Right lung (tissue), 2 donors: ENCODE measurements at regions not wholly inside any gene's neighbourhood (a gene's known extent, or its start where the extent isn't known, plus 50 kb on each side); places are given as distances from the start of the nearest gene placed in this dataset.
"Not testable (repeated sequence)": the region's sequence is repeated elsewhere in the genome, so short reads cannot be mapped to it uniquely, and the experiment has no call there.

ENCODE experiments used
- DNase-seq, 2 donors: peaks; one replicate each; pipeline ENCODE4 v3.0.0-alpha.2; 2013

DNA sequence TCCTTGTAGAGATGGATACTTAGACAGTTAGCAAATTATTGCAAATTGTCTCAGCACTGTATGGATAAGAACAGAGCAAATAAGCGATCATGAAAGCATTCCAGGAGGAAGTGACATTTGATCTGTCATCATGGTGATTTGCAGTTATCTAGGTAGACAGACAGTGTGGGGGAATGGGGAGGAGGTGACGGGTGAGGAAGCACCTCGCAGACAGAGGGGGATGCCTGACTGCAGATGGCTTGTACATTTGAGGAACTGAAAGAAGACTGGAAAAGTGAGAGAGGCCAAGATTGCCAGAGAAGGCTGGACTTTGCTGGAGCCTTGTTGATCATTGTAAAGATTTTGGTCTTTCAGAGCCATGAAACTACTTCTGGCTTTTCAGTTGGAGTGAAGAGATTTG lies 318.2 kb upstream of the CELF2 start:
- no peak for DNase-seq

DNA sequence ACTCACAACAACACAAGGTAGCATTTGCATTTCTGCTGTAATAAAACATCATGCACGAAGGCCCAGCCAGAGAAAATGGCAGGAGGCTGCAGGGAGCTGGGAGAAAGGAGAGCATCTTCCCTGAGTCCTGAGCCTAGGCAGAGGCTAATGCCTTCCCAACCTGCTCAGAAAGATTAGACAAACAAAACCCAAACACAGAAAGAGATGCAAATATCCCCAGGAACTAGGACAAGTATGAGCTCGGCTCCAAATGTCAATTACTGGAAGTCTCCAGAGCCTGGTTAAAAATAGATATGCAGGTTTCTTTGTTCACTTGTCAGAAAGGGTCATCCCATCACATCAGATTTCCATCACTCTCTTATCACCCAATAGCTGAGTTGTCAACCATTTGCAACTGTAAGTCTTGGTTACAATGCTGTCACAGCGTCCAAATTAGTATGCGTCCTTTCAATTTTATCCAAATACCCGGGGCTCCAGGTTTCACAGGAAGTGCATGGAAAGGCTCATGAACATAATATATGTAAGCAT lies 316.5 kb upstream of the CELF2 start:
- no peak for DNase-seq

DNA sequence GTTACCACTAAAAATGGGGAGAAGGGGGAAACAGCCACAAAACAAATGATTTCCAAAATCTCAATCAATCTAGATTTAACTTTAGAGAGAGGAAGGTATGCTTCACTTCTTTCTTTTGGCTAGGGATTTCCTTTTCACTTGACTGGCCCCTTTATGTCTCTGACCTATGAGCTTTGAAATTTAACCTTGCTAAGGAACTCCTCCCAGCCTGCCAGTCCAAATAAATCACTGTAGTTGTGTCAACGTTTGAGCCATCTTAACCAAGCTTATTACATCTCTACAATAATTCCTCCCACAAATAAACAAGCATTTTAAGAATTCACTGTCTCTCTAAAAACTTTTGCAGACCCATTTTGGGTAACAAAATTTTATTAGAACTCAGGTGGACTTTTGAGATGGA lies 315.5 kb upstream of the CELF2 start:
- no peak for DNase-seq

DNA sequence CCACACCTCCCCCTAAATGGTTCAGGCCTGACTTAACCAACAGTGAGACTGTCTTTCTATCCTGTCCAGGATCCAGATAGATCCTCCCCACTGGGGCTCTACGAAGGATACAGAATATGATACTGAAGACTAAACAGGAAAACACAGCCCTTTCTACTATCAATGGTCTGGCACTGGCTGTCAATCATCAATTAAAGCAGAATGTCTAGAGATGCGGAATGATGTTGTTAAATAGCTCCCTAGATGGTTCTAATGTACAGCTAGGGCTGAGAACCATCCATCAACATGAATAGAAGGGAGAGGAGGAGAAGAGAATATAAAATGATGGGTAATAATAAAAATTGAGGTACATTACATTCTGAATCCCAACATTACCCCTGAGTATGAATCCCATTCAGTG lies 314.3 kb upstream of the CELF2 start:
- DNase-seq: no peak

DNA sequence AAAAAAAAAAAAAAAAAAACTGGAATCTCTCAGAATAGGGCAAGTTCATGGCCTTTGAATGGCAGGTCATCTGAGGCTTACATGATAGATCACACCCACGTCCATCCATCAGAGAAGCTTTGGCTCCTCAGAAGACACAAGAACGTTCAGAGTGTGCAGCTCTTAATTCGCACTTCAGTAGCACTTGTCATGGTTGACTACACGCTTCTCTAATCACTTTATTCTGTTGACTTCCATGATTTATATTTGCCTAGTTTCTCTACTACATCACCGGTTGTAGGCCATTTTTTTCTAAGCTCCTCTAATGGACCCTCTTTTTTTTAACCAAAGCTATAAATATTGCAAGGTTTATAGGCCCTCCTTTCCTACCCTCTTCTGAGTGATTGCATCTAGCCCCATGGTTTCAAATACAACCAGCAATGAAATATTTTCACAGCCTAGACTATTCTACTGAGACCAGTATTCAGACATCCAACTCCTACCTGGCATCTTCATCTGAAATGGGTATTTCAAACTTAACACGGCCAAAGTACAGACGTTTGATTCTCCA lies 305.4 kb upstream of the CELF2 start:
- DNase-seq: no peak

DNA sequence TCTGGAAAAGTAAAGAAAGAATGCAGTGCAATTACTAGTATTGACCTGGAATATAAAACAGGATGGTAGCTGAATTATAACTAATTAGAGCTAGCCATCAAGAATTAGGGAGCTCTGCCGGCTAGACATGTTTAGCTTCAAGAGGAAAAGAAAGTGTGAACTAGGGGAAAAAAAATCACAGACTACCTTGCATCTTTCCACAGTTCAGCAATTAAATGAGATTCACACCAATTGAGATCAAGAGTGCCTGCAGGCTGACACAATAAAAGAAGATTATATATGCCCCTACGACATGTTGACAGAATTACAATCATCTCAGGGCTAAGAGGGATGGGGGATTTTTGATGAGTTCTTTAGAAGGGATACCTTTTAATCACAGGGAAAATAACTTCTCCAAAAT lies 303.3 kb upstream of the CELF2 start:
- no peak for DNase-seq

DNA sequence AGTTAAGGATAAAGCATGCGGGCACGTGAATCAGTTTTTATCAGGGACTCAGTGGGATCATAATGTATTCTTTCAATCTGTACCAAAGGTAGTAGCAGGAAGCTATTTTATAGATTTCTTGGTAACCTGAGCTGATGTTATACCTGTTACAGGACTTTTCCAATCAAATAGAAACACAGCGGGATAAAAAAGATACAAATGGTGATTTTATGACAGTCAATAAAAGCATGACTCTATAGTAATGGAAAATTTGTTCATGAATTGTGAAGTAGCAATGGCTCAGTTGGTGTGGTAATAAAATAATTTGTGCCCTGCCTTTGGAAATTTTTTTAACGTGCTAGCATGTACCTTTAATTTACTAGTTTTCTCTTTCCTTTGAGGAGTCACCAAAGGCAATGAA lies 300.7 kb upstream of the CELF2 start:
- DNase-seq: no peak

DNA sequence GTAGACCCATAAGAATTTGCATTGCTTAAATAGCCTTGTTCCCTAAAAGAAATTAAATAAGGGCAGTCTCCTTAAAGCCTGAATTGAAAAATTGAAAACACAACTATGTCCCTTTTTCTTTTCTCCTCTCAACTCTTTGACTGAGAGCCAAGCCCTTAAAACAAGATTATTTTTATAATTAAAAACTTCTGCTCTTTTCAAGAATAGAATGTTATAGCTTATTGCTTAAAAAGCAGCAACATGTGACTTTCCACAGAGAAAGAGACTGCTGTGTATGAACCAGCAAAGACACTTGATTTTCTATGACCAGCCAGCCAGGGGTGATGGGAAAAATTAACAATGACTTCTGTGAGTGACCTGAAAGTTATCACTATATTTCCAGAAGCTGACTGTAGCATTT lies 295.2 kb upstream of the CELF2 start:
- no peak for DNase-seq

DNA sequence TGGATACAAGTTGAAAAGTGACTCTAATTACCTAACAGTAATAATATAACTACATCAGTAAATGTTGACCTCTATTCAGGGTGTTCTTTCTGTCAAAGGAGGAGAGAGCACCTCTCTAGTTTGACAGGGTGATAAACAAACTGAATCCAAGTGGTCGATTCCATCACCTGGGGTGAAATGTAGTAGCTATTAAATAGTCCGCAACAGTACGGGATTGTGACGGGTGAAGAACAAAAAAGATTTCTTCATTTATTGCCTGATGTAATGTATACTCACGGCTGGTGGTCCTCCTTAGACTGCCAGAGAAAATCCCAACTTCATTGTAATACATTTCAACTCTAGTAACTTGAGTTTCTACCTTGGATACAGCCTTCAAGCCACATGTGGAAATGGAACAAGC lies 292.5 kb upstream of the CELF2 start:
- no peak for DNase-seq

DNA sequence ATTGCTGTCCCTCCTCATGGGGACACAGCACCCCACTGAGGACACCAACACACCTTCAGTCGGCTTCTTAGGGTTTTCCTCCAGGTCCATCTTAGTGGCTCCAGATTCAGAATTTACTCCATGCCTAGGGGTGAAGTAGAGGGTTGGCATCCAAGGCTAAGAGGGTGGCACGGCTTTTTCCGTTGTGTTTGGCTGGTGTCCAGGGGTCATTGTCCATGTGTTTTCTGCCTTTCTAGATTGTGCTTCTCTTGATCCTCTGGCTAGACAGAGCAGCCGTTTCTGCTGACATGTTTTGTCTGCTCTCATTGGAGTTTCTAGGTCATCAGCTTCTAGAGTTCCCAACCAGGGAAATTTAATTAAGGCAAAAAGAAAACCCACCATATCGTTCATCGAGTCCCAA lies 291.6 kb upstream of the CELF2 start:
- no peak for DNase-seq

DNA sequence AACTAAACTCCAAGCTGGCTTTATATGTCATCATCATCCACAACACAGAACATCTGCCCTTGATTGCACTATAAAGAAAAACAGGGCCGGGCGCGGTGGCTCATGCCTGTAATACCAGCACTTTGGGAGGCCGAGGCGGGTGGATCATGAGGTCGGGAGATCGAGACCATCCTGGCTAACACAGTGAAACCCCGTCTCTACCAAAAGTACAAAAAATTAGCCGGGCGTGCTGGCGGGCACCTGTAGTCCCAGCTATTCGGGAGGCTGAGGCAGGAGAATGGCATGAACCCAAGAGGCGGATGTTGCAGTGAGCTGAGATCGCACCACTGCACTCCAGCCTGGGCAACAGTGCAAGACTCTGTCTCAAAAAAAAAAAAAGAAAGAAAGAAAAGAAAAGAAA lies 290.3 kb upstream of the CELF2 start:
- DNase-seq: not testable (repeated sequence)

DNA sequence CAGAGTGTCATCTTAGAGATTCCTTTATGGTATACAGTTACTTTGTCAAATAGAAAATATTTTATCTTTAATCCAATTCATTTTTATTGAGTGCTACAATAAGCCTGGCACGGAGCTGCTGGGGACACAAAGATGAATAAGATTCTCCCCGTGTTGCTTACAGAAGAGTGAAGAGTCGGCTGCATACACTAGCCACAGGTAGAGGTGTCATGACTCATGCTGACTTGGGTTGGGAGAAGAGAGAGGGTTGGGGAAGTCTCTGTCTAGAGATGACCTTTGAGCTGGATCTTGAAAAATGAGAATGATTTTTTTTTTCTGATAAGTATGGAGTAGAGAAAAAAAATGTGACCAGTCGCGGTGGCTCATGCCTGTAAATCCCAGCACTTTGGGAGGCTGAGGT lies 289.9 kb upstream of the CELF2 start:
- DNase-seq: no peak

DNA sequence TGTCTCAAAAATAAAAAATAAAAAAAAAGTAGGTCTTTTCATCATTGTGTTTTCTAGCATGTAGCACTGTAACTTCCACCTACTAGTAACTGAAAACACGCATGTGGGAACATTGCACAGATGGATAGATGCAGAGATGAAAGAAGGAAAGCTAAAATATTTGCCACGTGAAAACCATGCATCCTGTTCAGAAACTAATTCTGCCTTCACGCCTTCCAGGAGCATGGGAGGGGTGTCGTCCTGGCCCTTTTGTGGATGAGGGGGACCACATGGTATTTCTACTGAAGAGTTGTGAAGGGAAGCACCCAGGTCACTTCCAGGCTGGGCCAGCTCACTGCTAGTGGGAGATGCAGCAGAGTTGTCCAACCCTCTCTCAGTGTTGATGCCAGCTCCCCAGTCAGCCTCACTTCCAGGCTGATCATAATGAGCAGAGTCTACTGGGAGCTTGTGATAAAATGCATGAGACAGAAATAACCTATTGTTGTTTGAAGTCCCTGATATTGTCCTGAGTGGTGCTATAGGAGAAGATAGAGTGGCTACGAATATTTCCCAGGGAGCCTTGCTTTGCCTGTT lies 287.1 kb upstream of the CELF2 start:
- no peak for DNase-seq

DNA sequence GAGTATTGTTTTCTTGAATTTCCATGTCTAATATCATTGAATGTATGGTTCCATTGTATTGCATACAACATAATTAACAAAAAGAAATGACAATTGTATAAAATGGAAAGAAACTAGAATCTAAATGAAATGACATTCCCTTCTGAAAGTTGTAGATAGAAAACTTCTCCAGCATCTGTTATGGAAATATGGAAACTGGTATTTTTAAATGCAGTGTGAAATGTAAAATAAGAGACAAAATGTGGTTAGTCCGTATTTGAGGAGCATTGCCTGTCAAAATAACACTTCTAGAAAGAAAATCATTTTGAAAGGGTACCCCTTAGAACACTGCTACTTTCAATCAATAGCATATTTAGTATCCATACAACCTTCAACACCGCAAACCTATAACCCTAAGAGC lies 286.3 kb upstream of the CELF2 start:
- no peak for DNase-seq

DNA sequence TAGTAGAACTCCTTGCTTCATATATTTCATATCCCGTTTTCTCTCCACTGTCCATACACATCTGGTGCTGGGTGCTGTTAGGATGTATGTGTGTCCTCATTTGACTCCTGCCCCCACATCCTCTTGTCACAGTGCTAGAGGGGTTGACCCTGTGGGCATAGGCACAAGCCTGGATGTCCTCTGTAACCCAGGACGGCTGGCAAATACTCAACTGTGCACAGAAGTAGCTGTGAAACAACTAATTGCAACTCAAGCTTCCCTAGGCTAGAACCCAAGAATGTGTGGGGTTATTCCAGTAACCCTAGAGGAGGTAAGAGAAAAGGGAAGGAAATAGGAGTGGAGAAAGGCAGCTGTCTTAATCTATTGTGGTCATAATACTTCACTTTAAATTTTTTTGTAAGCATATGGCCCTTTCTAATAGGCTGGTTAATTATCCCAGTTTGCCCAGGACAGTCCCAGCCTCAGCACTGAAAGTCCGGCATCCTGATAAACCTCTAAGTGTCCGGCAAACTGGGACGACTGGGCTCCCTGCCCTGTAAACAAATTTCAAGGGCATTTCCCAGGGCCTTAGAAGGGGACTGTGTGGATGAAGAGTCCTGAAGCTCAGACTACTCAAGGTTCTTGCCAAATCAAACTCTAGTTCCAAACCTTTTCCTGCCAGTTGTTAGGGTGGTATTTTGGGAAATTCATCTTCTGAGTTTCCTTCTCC lies 283.2 kb upstream of the CELF2 start:
- DNase-seq: no peak

DNA sequence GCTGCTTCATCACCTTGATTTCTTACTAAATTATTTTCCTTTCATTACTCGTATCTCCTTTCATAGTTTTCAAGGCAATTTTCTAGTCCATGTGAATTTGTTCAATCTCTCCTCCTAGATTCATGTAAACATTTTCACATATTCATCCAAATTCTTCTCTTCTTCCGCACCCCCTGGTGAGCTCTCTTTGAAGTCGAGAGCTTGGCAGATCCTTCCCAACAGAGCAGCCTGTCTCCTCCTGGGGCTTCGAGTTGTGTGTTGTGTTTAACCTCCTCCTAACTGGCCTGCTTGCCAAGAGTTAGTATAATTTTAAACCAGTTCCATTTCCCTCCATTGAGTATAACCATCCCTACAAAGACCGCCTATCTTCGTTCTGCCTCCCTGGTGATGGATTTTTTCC lies 272.4 kb upstream of the CELF2 start:
- no peak for DNase-seq

DNA sequence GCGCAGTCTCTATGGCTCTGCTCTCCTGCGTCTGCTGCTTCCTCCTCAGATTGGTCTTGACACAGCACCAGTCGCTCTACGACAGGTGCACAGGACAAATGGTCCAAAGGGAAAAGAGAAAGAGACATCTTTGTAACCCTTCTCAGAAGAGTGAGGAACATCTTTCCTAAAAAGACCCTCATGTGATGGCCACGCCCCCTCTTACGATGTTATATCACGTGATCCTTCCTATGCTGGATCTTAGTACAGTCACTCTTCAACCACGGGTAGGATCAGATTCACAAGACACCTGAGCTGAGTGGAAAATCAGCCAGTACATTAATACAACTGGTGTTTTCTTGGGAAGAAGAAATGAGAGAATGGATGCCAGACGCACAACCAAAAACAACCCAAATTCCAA lies 262.2 kb upstream of the CELF2 start:
- DNase-seq: no peak

DNA sequence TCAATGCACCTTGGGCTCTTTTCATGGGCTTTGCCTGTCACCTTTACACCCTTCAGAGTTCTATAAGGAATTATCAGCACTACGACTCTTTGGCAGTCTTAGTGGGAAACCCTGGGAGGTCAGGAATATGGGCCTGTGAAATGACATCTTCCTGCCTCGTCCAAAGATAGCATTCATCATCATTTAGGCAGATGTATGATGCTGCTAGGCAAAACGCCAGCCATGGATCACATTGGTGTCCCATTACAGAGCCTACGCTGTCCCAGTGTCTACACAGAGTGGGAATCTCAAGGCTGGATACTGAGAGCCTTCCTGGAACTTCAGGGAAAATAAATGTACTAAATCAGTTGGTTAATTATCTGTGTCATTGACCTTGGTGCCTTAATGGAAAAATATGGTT lies 259.4 kb upstream of the CELF2 start:
- DNase-seq: no peak

DNA sequence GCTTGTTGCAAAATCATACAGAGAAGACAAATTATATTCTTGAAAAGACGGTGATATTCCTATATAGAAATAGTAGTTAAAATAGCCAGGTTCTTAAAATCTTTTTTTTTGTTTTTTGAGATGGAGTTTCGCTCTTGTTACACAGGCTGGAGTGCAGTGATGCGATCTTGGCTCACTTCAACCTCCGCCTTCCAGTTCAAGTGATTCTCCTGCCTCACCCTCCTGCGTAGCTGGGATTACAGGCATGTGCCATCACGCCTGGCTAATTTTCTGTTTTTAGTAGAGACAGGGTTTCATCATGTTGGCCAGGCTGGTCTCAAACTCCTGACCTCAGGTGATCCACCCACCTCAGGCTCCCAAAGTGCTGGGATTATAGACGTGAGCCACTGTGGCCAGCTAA lies 257.9 kb upstream of the CELF2 start:
- not testable (repeated sequence) for DNase-seq

DNA sequence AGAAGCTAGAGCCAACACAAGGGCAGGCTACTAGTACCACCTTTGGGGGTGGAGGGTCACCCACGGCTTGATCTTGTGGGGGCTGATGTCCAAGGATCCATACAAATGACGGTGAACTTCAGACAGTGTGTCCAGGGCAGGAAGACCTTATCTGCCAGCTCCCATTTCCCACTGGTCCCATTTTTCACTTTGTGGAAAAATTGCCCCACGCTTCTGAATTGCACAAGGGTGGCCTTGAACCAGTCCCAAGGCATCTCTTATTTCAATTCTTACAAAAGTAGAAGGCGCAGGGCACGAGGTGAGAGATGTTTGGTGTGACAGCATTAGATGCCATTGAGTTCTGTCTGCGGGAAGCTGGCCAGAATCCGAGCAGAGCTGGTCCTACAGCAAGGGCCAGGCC lies 252.7 kb upstream of the CELF2 start:
- no peak for DNase-seq

DNA sequence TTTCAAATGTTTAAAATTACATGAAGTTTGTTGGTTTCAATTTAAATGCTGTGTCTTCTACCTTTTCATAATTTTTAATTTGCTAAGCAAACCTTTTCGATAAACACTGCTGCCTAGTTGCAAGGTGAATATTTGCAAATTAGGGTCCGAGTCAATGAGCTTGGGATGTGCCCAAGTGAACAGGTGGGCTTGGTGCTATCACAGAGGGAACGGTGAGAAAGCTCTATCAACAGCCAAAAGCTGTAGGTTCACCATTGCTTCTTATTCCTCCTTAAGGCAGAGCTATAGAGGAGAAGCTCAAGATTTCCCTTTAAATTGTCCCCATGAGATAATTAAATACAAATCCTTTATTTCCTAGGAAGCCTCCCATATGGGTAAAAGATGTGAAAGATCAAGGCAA lies 245.3 kb upstream of the CELF2 start:
- DNase-seq: no peak

DNA sequence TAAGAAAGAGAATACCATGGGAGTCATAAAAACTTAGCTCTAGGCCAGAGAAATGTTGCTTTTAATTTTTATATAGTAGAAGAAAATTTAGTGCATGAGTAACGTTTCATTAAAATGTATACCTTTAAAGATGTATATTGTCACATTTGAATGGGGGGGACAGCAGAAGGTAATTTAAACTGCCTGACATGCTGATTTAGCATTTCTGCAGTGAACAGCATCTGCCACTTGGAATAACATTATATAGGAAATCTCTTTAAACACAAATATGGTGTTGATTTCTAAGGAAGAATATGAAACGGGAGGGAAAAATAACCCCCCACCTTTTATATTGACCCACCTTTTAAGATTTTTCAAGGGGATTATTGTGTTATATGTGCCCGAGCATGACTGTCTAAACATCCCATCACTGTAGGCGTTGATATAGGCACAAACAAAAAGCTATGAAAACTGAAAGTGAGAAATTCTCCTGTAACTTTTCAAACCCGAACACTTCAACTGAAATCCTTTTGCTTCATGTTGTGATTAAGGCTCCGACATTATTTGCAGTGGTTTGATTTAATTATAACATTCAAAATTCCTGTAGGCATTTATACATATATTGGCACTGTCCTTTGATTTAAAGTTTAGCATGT lies 244.7 kb upstream of the CELF2 start:
- DNase-seq: no peak

DNA sequence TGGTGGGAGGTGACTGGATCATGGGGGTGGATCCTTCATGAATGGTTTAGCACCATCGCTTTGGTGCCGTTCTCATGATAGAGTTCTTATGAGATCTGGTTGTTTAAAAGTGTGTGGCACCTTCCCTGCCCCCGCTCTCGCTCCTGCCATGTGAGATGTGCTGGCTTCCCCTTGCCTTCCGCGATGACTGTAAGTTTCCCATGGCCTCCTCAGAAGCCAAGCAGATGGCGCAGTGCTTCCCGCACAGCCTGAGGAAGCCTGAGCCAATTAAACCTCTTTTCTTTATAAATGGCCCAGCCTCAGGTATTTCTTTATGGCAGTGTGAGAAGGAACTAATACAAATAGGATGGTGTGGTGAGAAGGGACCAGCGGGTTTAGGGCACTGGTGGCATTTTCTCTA lies 243.3 kb upstream of the CELF2 start:
- DNase-seq: no peak
